GM23338 (cell line): ENCODE measurements at regions not wholly inside any gene's neighbourhood (a gene's known extent, or its start where the extent isn't known, plus 50 kb on each side); places are given as distances from the start of the nearest gene placed in this dataset.

Experiments
- ATAC-seq: fragments of 200-7000 bp; cut with Tn5 transposase; 3 replicates; pipeline ENCODE4 v1.9.1; 2020
- DNase-seq: peaks from one replicate; pipeline ENCODE4 v3.0.0-alpha.2; 2015; ENCODE audit warnings: low spot score
- H2AFZ ChIP-seq: fragments of 200-600 bp; sonication (generic); 2 replicates; pipeline ENCODE4 v1.8.0; 2016; ENCODE audit warnings: antibody characterized with exemption, mild to moderate bottlenecking, moderate library complexity
- H3F3A ChIP-seq: fragments of 200-600 bp; sonication (generic); replicated peaks from 2 replicates; pipeline ENCODE4 v1.8.0; 2017; ENCODE audit warnings: antibody characterized with exemption, mixed run types, low read depth
- H3K27ac ChIP-seq: fragments of 200-600 bp; sonication (generic); 2 replicates; pipeline ENCODE4 v1.6.1; 2016; ENCODE audit warnings: low read depth
- H3K27me3 ChIP-seq: fragments of 200-600 bp; sonication (generic); 2 replicates; pipeline ENCODE4 v1.8.0; 2016; ENCODE audit warnings: mild to moderate bottlenecking, mixed run types, moderate library complexity; ENCODE audit not compliant: insufficient read depth
- H3K36me3 ChIP-seq: fragments of 200-600 bp; sonication (generic); 2 replicates; pipeline ENCODE4 v1.8.0; 2016; ENCODE audit warnings: mild to moderate bottlenecking; ENCODE audit not compliant: insufficient read depth
- H3K4me1 ChIP-seq: fragments of 200-600 bp; sonication (generic); 2 replicates; pipeline ENCODE4 v1.8.0; 2016; ENCODE audit warnings: mild to moderate bottlenecking, moderate library complexity; ENCODE audit not compliant: insufficient read depth
- H3K4me2 ChIP-seq: fragments of 200-600 bp; sonication (generic); 2 replicates; pipeline ENCODE4 v1.7.1; 2017; ENCODE audit warnings: mixed run types
- H3K4me3 ChIP-seq: fragments of 200-600 bp; sonication (generic); 2 replicates; pipeline ENCODE4 v1.6.1; 2016; ENCODE audit warnings: mixed run types
- H3K79me2 ChIP-seq: fragments of 200-600 bp; sonication (generic); replicated peaks from 2 replicates; pipeline ENCODE4 v1.8.0; 2017; ENCODE audit warnings: mild to moderate bottlenecking; ENCODE audit not compliant: insufficient read depth
- H3K9me2 ChIP-seq: fragments of 200-600 bp; sonication (generic); 2 replicates; pipeline ENCODE4 v1.8.0; 2017; ENCODE audit not compliant: insufficient read depth
- H4K20me1 ChIP-seq: fragments of 200-600 bp; sonication (generic); replicated peaks from 2 replicates; pipeline ENCODE4 v1.8.0; 2017; ENCODE audit warnings: mild to moderate bottlenecking; ENCODE audit not compliant: insufficient read depth
- H3K27ac Mint-ChIP-seq: 2 replicates; pipeline ENCODE4 v1.8.0; 2020; ENCODE audit warnings: inconsistent platforms, mild to moderate bottlenecking, moderate library complexity, mixed read lengths
- H3K27me3 Mint-ChIP-seq: 3 replicates; pipeline ENCODE4 v1.8.0; 2022; ENCODE audit warnings: low read depth, mild to moderate bottlenecking, moderate library complexity, mixed read lengths, inconsistent platforms; ENCODE audit not compliant: insufficient read depth, poor library complexity
- H3K36me3 Mint-ChIP-seq: 3 replicates; pipeline ENCODE4 v1.8.0; 2021; ENCODE audit warnings: low read depth, mild to moderate bottlenecking, inconsistent platforms, moderate library complexity, mixed read lengths
- H3K4me1 Mint-ChIP-seq: 3 replicates; pipeline ENCODE4 v1.8.0; 2020; ENCODE audit warnings: mild to moderate bottlenecking, inconsistent platforms, mixed read lengths
- H3K4me3 Mint-ChIP-seq: 3 replicates; pipeline ENCODE4 v1.8.0; 2021; ENCODE audit warnings: moderate library complexity, mild to moderate bottlenecking, inconsistent platforms, mixed read lengths
- H3K9me3 Mint-ChIP-seq: 3 replicates; pipeline ENCODE4 v1.8.0; 2020; ENCODE audit warnings: moderate library complexity, mild to moderate bottlenecking, inconsistent platforms, mixed read lengths
- CREB1 ChIP-seq: fragments of 250-450 bp; sonication (Bioruptor Pico); IDR thresholded peaks from 2 replicates; pipeline ENCODE4 v1.5.0; 2020; ENCODE audit warnings: low read depth, mild to moderate bottlenecking, moderate library complexity
- CTCF ChIP-seq, 2 experiments: fragments of 200-600 bp in 1 of 2; sonication (generic) in 1 of 2; conservative IDR thresholded peaks; 2 replicates each; pipeline versions ENCODE4 v1.5.1 to v1.6.1; 2016 to 2017; ENCODE audit warnings: antibody characterized with exemption in 2 of 2, low read depth in 2 of 2, mild to moderate bottlenecking in 2 of 2, moderate library complexity in 1 of 2
- ETS1 ChIP-seq: IDR thresholded peaks from 2 replicates; pipeline ENCODE4 v1.6.1; 2016; ENCODE audit warnings: antibody characterized with exemption
- EZH2 ChIP-seq: fragments of 200-600 bp; sonication (generic); IDR thresholded peaks from one replicate; pipeline ENCODE4 v1.8.0; 2017; ENCODE audit warnings: antibody characterized with exemption, mild to moderate bottlenecking, low read depth; ENCODE audit not compliant: unreplicated experiment
- EZH2phosphoT487 ChIP-seq: fragments of 200-600 bp; sonication (generic); IDR thresholded peaks from one replicate; pipeline ENCODE4 v1.8.1; 2018; ENCODE audit warnings: antibody characterized with exemption; ENCODE audit not compliant: unreplicated experiment
- JUNB ChIP-seq: IDR thresholded peaks from one replicate; pipeline ENCODE4 v1.6.1; 2016; ENCODE audit warnings: antibody characterized with exemption; ENCODE audit not compliant: unreplicated experiment
- NANOG ChIP-seq: IDR thresholded peaks from 2 replicates; pipeline ENCODE4 v1.6.1; 2016; ENCODE audit warnings: antibody characterized with exemption, borderline replicate concordance
- POLR2AphosphoS5 ChIP-seq: IDR thresholded peaks from 2 replicates; pipeline ENCODE4 v1.6.1; 2016; ENCODE audit warnings: antibody characterized with exemption, low read depth
- REST ChIP-seq: IDR thresholded peaks from one replicate; pipeline ENCODE4 v1.6.1; 2018; ENCODE audit warnings: antibody characterized with exemption; ENCODE audit not compliant: unreplicated experiment
- STAT1 ChIP-seq: IDR thresholded peaks from one replicate; pipeline ENCODE4 v1.6.1; 2016; ENCODE audit warnings: antibody characterized with exemption; ENCODE audit not compliant: unreplicated experiment
- ZNF114 ChIP-seq: fragments of 250-450 bp; sonication (Bioruptor Pico); IDR thresholded peaks from 2 replicates; pipeline ENCODE4 v1.5.0; 2020; ENCODE audit warnings: mild to moderate bottlenecking, moderate library complexity
- ZNF331 ChIP-seq: fragments of 250-450 bp; sonication (Bioruptor Pico); IDR thresholded peaks from 2 replicates; pipeline ENCODE4 v1.5.0; 2020; ENCODE audit warnings: low read depth, mild to moderate bottlenecking, moderate library complexity
- ZNF462 ChIP-seq: fragments of 250-450 bp; sonication (Bioruptor Pico); IDR thresholded peaks from 2 replicates; pipeline ENCODE4 v1.5.0; 2020; ENCODE audit warnings: mild to moderate bottlenecking, moderate library complexity

- Histone ChIP-seq H3K36me3 (no peaks in the 10 kb centered on the region), H3K4me2 (no peak overlapping the region), H3K9me2 (peaks cover 6% of the 10 kb centered on the region), H2AFZ (no peak overlapping the region), H3K4me1 (peaks cover 8% of the 10 kb centered on the region), H3K4me3 (no peak overlapping the region), H3K27ac (no peak overlapping the region), H4K20me1 (no peaks in the 10 kb centered on the region), H3K79me2 (no peaks in the 10 kb centered on the region), H3K27me3 (no peaks in the 10 kb centered on the region), H3F3A (no peaks in the 10 kb centered on the region)
- Mint-ChIP-seq H3K27me3 (no peaks in the 10 kb centered on the region), H3K4me1 (peaks cover 8% of the 10 kb centered on the region), H3K9me3 (no peaks in the 10 kb centered on the region), H3K36me3 (no peaks in the 10 kb centered on the region), H3K4me3 (no peak overlapping the region), H3K27ac (peak overlapping the region; percentile 5; the same call in 1 of the 2 replicates)
- ATAC-seq: no peak
- DNase-seq: no peak
- TF ChIP-seq STAT1: no peak
- TF ChIP-seq ETS1: no peak
- TF ChIP-seq CTCF (conservative IDR thresholded peaks at IDR 0.05; ENCODE audit: low read depth in 2 of 2): no peak
- no peak for TF ChIP-seq ZNF114 (CRISPR knock-in tag)
- TF ChIP-seq CREB1 (CRISPR knock-in tag): no peak
- TF ChIP-seq ZNF331: no peak
- TF ChIP-seq NANOG: no peak
- no peak for TF ChIP-seq POLR2AphosphoS5
- no peak for TF ChIP-seq REST
- no peak for TF ChIP-seq EZH2
- no peak for TF ChIP-seq JUNB
- TF ChIP-seq ZNF462: no peak
- no peak for TF ChIP-seq EZH2phosphoT487
Observed at GRCh38 chr4:81974523-81974922, 399.3 kb downstream of the HNRNPD start.
